HCT116 (cell line): ENCODE measurements at regions not wholly inside any gene's neighbourhood (a gene's known extent, or its start where the extent isn't known, plus 50 kb on each side); places are given as distances from the start of the nearest gene placed in this dataset.
A peak's percentile ranks its signal among the peaks of the same experiment; 100 is the strongest.

Experiments
- ATAC-seq: fragments of 200-7000 bp; cut with Tn5 transposase; 2 replicates; pipeline ENCODE4 v1.9.1; 2020; ENCODE audit warnings: mild to moderate bottlenecking, moderate library complexity
- BruUV-seq: library from RNA; stranded (reverse); fragments of 400-500 nt; replicated peaks from 2 replicates; lab custom pipeline; 2021; lab: Mats Ljungman, UMichigan
- CTCF ChIA-PET: fragments of 300-600 bp; sonication (Branson Sonifier 250); formaldehyde crosslinking; loops from one replicate; lab custom pipeline; 2021; ENCODE audit warnings: antibody characterized with exemption; lab: Charles Lee
- POLR2A ChIA-PET: fragments of 300-600, 350-600 bp; sonication (Branson Sonifier 250); formaldehyde crosslinking; loops from one replicate; lab custom pipeline; 2021; ENCODE audit warnings: antibody characterized with exemption; lab: Charles Lee
- RAD21 ChIA-PET, 2 experiments: fragments of 300-600 bp; sonication (Branson Sonifier 250); formaldehyde crosslinking; loops; one replicate each; lab custom pipeline; 2023; ENCODE audit warnings: low total read pairs in 2 of 2; ENCODE audit not compliant: uncharacterized antibody in 2 of 2, unreplicated experiment in 2 of 2, low non-redundant PET in 1 of 2; lab: Charles Lee
- DNase-seq: peaks from one replicate; pipeline ENCODE4 v3.0.0-alpha.2; 2010; ENCODE audit warnings: low read depth, low spot score
- H2AFZ ChIP-seq: fragments of 200-600 bp; shearing (Covaris generic), sonication (generic); 2 replicates; pipeline ENCODE4 v1.6.1; 2017; ENCODE audit warnings: low read depth, mixed run types, mixed read lengths, antibody characterized with exemption, low read length; ENCODE audit not compliant: poor library complexity, severe bottlenecking
- H3K27ac ChIP-seq: 2 replicates; pipeline ENCODE4 v1.5.1; 2012; ENCODE audit warnings: low read depth, low read length
- H3K27me3 ChIP-seq: fragments of 200-600 bp; sonication (generic); 2 replicates; pipeline ENCODE4 v1.6.1; 2016; ENCODE audit warnings: mixed run types, low read length, mixed read lengths; ENCODE audit not compliant: insufficient read depth
- H3K36me3 ChIP-seq, 2 experiments: fragments of 200-500 bp in 1 of 2; fragments of 200-600 bp in 1 of 2; sonication (Bioruptor generic) in 1 of 2; sonication (generic) in 1 of 2; 2 replicates each; pipeline versions ENCODE4 v1.5.1 to v1.6.1; 2014 to 2016; ENCODE audit warnings: low read length in 2 of 2, inconsistent platforms in 1 of 2, mixed read lengths in 1 of 2, mixed run types in 1 of 2; ENCODE audit not compliant: insufficient read depth in 2 of 2, control insufficient read depth in 1 of 2
- H3K4me1 ChIP-seq, 2 experiments: fragments of 200-600 bp in 1 of 2; sonication (generic) in 1 of 2; 2 replicates each; pipeline versions ENCODE4 v1.5.1 to v1.6.1; 2012 to 2017; ENCODE audit warnings: low read length in 2 of 2, inconsistent platforms in 1 of 2, mild to moderate bottlenecking in 1 of 2, mixed read lengths in 1 of 2, mixed run types in 1 of 2, moderate library complexity in 1 of 2; ENCODE audit not compliant: insufficient read depth in 2 of 2, control insufficient read depth in 1 of 2
- H3K4me2 ChIP-seq: fragments of 200-600 bp; sonication (generic); 2 replicates; pipeline ENCODE4 v1.6.1; 2017; ENCODE audit warnings: mixed run types, low read length, mixed read lengths
- H3K4me3 ChIP-seq, 2 experiments: fragments of 200-600 bp in 1 of 2; sonication (generic) in 1 of 2; replicated peaks in 1 of 2; 2 replicates each; pipeline ENCODE4 v1.5.1; 2011 to 2016; ENCODE audit warnings: low read length in 2 of 2, control low read depth in 1 of 2, low read depth in 1 of 2, mild to moderate bottlenecking in 1 of 2, mixed read lengths in 1 of 2, mixed run types in 1 of 2
- H3K79me2 ChIP-seq: fragments of 200-600 bp; sonication (generic); 2 replicates; pipeline ENCODE4 v1.6.1; 2017; ENCODE audit warnings: mild to moderate bottlenecking, mixed run types, low read length, moderate library complexity, mixed read lengths; ENCODE audit not compliant: insufficient read depth
- H3K9ac ChIP-seq: fragments of 200-600 bp; sonication (generic); 2 replicates; pipeline ENCODE4 v1.6.1; 2016; ENCODE audit warnings: low read length, mixed read lengths
- H3K9me2 ChIP-seq: fragments of 200-600 bp; sonication (generic), shearing (Covaris generic); 2 replicates; pipeline ENCODE4 v1.6.1; 2017; ENCODE audit warnings: mixed run types, mild to moderate bottlenecking, moderate library complexity; ENCODE audit not compliant: insufficient read depth
- H3K9me3 ChIP-seq, 2 experiments: fragments of 200-500 bp in 1 of 2; fragments of 200-600 bp in 1 of 2; sonication (Bioruptor generic) in 1 of 2; sonication (generic) in 1 of 2; 2 replicates each; pipeline ENCODE4 v1.6.1; 2014 to 2017; ENCODE audit warnings: low read length in 2 of 2, mixed read lengths in 2 of 2, inconsistent platforms in 1 of 2, low read depth in 1 of 2, mild to moderate bottlenecking in 1 of 2, mixed run types in 1 of 2, moderate library complexity in 1 of 2; ENCODE audit not compliant: control insufficient read depth in 1 of 2, insufficient read depth in 1 of 2
- H4K20me1 ChIP-seq: fragments of 200-600 bp; sonication (generic), shearing (Covaris generic); 2 replicates; pipeline ENCODE4 v1.6.1; 2017; ENCODE audit warnings: mixed run types, mild to moderate bottlenecking, moderate library complexity; ENCODE audit not compliant: insufficient read depth
- CTCF ChIP-seq, 3 experiments: fragments of 200-600 bp in 1 of 3; sonication (generic) in 1 of 3; IDR thresholded peaks in 2 of 3; conservative IDR thresholded peaks in 1 of 3; 2 replicates each; pipeline ENCODE4 v1.5.1; 2012 to 2017; ENCODE audit warnings: low read depth in 2 of 3, low read length in 2 of 3, antibody characterized with exemption in 1 of 3, borderline replicate concordance in 1 of 3, control low read depth in 1 of 3, mild to moderate bottlenecking in 1 of 3, mixed read lengths in 1 of 3, mixed run types in 1 of 3, moderate library complexity in 1 of 3; ENCODE audit not compliant: insufficient read depth in 1 of 3
- FOSL1 ChIP-seq: IDR thresholded peaks from 2 replicates; pipeline ENCODE4 v1.6.1; 2012; ENCODE audit warnings: low read depth
- RAD21 ChIP-seq: IDR thresholded peaks from 2 replicates; pipeline ENCODE4 v1.6.1; 2012; ENCODE audit warnings: low read depth, mild to moderate bottlenecking
- ZNF274 ChIP-seq: fragments of 200-500 bp; sonication (Bioruptor generic); IDR thresholded peaks from 2 replicates; pipeline ENCODE4 v1.6.1; 2014; ENCODE audit warnings: mild to moderate bottlenecking, low read depth, low read length, inconsistent platforms
- intact Hi-C: fragments of 100-400 bp; cut with micrococcal nuclease; formaldehyde crosslinking; loops from 2 replicates; pipeline ENCODE4 v1.10.0; 2022

- H3K27ac ChIP-seq: no peak overlapping the region
- DNase-seq (no peak), ATAC-seq (no peak)
- RAD21 ChIA-PET: no interaction called here
- no peak overlapping the region for H3K4me3 ChIP-seq
- no peak overlapping the region for H3K4me2 ChIP-seq
- H3K79me2 ChIP-seq: no peaks in the 10 kb centered on the region
- no peaks in the 10 kb centered on the region for H3K9me2 ChIP-seq
- CTCF ChIA-PET: interaction anchor here (1.0 kb wide), 1 partner anchor 1552 kb away, joined by 3 read pairs; no protein-coding TSS in a partner anchor
- H3K36me3 ChIP-seq: no peaks in the 10 kb centered on the region; a peak in 1 of 4 replicates
- H2AFZ ChIP-seq: no peak overlapping the region
- intact Hi-C loops: no loop called here
- TF ChIP-seq CTCF (IDR thresholded peaks at IDR 0.05 in 2 of 3, conservative IDR thresholded peaks at IDR 0.05 in 1 of 3; ENCODE audit: borderline replicate concordance in 1 of 3, insufficient read depth in 1 of 3, low read depth in 2 of 3, low read length in 2 of 3) (peak in 1 of 3 experiments; percentile 30; a peak in 2 of 6 replicates), RAD21 (peak; percentile 39), ZNF274 (no peak)
- no peaks in the 10 kb centered on the region for H4K20me1 ChIP-seq
- no peak overlapping the region for H3K9ac ChIP-seq
- BruUV-seq: no TSS peak
- H3K27me3 ChIP-seq: no peaks in the 10 kb centered on the region
- POLR2A ChIA-PET: no interaction called here
- H3K4me1 ChIP-seq: no peaks in the 10 kb centered on the region
- H3K9me3 ChIP-seq: no peaks in the 10 kb centered on the region
Observed at GRCh38 chrX:43333543-43333942, 322.6 kb upstream of the MAOA start.

- no peak for ATAC-seq
- Histone ChIP-seq H3K9me3 (no peaks in the 10 kb centered on the region), H3K4me1 (no peaks in the 10 kb centered on the region), H3K9me2 (no peaks in the 10 kb centered on the region), H3K27me3 (no peaks in the 10 kb centered on the region), H4K20me1 (no peaks in the 10 kb centered on the region), H3K9ac (no peak overlapping the region), H3K36me3 (no peaks in the 10 kb centered on the region), H3K4me3 (no peak overlapping the region), H3K4me2 (no peak overlapping the region), H3K27ac (no peak overlapping the region), H2AFZ (no peak overlapping the region), H3K79me2 (no peaks in the 10 kb centered on the region)
- ChIA-PET POLR2A (no interaction called here), CTCF (no interaction called here), RAD21 (no interaction called here)
- no TSS peak for BruUV-seq
- intact Hi-C loops: no loop called here
- TF ChIP-seq FOSL1: no peak
- no peak for DNase-seq
Observed at GRCh38 chrX:43345166-43345565, 310.9 kb upstream of the MAOA start.
